GM21529 (cell line): ENCODE measurements at regions not wholly inside any gene's neighbourhood (a gene's known extent, or its start where the extent isn't known, plus 50 kb on each side); places are given as distances from the start of the nearest gene placed in this dataset.

Experiments used
- ATAC-seq: cut with Tn5 transposase; IDR thresholded peaks from one replicate; pipeline ENCODE4 v1.9.1; 2021; ENCODE audit not compliant: unreplicated experiment

- no peak for ATAC-seq
Observed at GRCh38 chr5:24749701-24750100, 104.9 kb upstream of the CDH10 start.

- ATAC-seq: no peak
Observed at GRCh38 chr5:24747327-24747726, 102.5 kb upstream of the CDH10 start.

- no peak for ATAC-seq
Observed at GRCh38 chr5:24742334-24742733, 97.6 kb upstream of the CDH10 start.

- no peak for ATAC-seq
Observed at GRCh38 chr5:24737163-24737562, 92.4 kb upstream of the CDH10 start.

- no peak for ATAC-seq
Observed at GRCh38 chr5:24735284-24735683, 90.5 kb upstream of the CDH10 start.

GRCh38 chr5:24732184-24732583 lies 87.4 kb upstream of the CDH10 start:
- no peak for ATAC-seq

GRCh38 chr5:24720743-24721142 lies 76.0 kb upstream of the CDH10 start:
- no peak for ATAC-seq

- ATAC-seq: no peak
Observed at GRCh38 chr5:24714746-24715145, 70.0 kb upstream of the CDH10 start.

GRCh38 chr5:24712947-24713346 lies 68.2 kb upstream of the CDH10 start:
- ATAC-seq: no peak

- ATAC-seq: no peak
Observed at GRCh38 chr5:24712047-24712446, 67.3 kb upstream of the CDH10 start.

- no peak for ATAC-seq
Observed at GRCh38 chr5:24703934-24704333, 59.2 kb upstream of the CDH10 start.
